ENCODE measurements at regions not wholly inside any gene's neighbourhood (a gene's known extent, or its start where the extent isn't known, plus 50 kb on each side); places are given as distances from the start of the nearest gene placed in this dataset.

DNA sequence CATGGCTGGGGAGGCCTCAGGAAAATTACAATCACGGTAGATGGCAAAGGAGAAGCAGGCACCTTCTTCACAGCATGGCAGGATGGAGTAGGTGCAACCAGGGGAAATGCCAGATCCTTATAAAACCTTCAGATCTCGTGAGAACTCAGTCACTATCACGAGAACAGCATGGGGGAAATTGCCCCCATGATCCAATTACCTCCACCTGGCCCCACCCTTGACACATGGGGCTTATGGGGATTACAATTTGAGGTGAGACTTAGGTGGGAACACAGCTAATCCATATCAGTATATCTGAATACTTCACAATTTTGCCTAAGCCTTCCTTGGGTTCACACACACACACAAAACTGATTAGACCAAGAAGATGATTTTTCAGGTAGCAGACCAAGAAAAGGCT lies 145.1 kb upstream of the COL1A2 start:
- no peak for DNase-seq
- intact Hi-C loops (cut with DNase I; ENCODE audit: low total_unique reads) = no loop called here
- H3K4me3 ChIP-seq = no peak overlapping the region
- 75 to 81% methylated on average over 3 of the region's 3 CpGs for WGBS, 2 donors
- no peaks in the 10 kb centered on the region for H3K4me1 ChIP-seq
- no peaks in the 10 kb centered on the region for H3K27me3 ChIP-seq
- H3K36me3 ChIP-seq (ENCODE audit: low read depth, missing control alignments) = no peaks in the 10 kb centered on the region
- no peak overlapping the region for H3K27ac ChIP-seq
- no peaks in the 10 kb centered on the region for H3K9me3 ChIP-seq
- TF ChIP-seq POLR2A (IDR thresholded peaks at IDR 0.05) = no peak
- TF ChIP-seq, protein P1, sequence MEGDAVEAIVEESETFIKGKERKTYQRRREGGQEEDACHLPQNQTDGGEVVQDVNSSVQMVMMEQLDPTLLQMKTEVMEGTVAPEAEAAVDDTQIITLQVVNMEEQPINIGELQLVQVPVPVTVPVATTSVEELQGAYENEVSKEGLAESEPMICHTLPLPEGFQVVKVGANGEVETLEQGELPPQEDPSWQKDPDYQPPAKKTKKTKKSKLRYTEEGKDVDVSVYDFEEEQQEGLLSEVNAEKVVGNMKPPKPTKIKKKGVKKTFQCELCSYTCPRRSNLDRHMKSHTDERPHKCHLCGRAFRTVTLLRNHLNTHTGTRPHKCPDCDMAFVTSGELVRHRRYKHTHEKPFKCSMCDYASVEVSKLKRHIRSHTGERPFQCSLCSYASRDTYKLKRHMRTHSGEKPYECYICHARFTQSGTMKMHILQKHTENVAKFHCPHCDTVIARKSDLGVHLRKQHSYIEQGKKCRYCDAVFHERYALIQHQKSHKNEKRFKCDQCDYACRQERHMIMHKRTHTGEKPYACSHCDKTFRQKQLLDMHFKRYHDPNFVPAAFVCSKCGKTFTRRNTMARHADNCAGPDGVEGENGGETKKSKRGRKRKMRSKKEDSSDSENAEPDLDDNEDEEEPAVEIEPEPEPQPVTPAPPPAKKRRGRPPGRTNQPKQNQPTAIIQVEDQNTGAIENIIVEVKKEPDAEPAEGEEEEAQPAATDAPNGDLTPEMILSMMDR (IDR thresholded peaks at IDR 0.05) = no peak

DNA sequence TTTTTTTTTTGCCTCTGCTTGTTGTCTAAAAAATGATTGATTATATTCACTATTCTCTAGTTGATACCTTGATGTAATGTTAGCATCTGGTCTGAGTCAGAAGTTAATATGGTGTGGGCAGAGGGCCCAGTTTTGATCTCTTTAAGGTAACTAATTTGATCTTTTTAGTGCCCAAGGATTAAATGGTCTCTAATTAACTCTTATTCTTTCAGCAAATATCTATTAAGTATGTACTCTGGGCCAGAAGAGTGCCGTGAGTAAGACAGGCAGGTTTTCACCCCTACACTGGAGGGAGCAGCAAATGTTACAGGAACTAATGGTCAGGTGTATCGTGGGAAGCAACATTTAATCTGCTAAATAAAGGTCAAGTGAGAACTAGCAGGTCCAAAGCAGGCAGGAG lies 144.6 kb upstream of the COL1A2 start:
- DNase-seq = no peak
- H3K27ac ChIP-seq = no peak overlapping the region
- intact Hi-C loops (cut with DNase I; ENCODE audit: low total_unique reads) = no loop called here
- H3K4me3 ChIP-seq = no peak overlapping the region
- no peaks in the 10 kb centered on the region for H3K27me3 ChIP-seq
- no peaks in the 10 kb centered on the region for H3K36me3 ChIP-seq (ENCODE audit: low read depth, missing control alignments)
- TF ChIP-seq, protein P1 (IDR thresholded peaks at IDR 0.05) = no peak
- no peak for TF ChIP-seq POLR2A (IDR thresholded peaks at IDR 0.05)
- no peaks in the 10 kb centered on the region for H3K4me1 ChIP-seq
- H3K9me3 ChIP-seq = no peaks in the 10 kb centered on the region
- WGBS, 2 donors = 60 to 69% methylated on average over 2 of the region's 2 CpGs

DNA sequence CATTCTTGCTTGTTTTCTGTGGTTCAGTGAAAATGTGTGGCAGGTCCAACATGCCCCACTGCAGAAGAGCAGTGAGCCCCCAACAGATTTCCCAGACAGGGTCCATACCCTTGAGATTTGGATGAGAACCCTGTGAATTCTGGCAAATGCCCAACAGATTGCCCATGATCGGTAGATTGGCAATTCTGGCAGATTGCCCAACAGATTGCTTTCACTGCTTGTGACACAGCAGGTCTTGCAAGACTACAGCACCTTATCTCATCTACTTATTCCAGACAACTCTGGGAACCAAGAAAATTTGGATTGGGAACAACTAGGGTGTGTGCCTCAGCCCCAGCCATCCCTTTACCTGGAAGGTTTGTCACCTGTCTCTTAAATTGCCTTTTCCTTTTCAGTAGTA lies 143.7 kb upstream of the COL1A2 start:
- intact Hi-C loops (cut with DNase I; ENCODE audit: low total_unique reads) = no loop called here
- Histone ChIP-seq H3K9me3 (no peaks in the 10 kb centered on the region), H3K27me3 (no peaks in the 10 kb centered on the region), H3K4me3 (no peak overlapping the region), H3K4me1 (no peaks in the 10 kb centered on the region), H3K36me3 (ENCODE audit: low read depth, missing control alignments) (no peaks in the 10 kb centered on the region), H3K27ac (no peak overlapping the region)
- no peak for DNase-seq
- TF ChIP-seq POLR2A (IDR thresholded peaks at IDR 0.05) = no peak
- TF ChIP-seq, protein P1 (IDR thresholded peaks at IDR 0.05) = no peak
- 78 to 80% methylated on average over 1 of the region's 1 CpG for WGBS, 2 donors

DNA sequence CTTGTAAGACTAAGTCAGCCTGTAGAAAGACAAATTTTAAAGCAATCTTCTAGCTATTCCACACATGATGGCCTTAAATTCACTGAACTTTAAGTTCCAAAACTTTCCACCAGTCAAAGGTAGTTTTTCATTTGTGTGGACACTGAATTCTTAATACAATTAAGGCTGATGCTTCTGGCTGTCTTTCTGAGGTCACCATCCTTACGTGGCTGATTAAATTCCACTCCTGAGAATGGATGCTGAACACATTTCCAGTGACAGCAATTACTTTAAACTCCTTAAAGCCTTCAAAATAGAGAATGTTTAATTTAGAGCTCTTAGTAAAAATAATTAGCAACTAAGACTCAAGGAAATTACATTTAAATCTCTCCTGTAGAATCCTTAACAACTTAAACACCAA lies 142.6 kb upstream of the COL1A2 start:
- DNase-seq = no peak
- intact Hi-C loops (cut with DNase I; ENCODE audit: low total_unique reads) = no loop called here
- WGBS, 2 donors = 59 to 74% methylated on average over 1 of the region's 1 CpG
- no peaks in the 10 kb centered on the region for H3K27me3 ChIP-seq
- no peaks in the 10 kb centered on the region for H3K36me3 ChIP-seq (ENCODE audit: low read depth, missing control alignments)
- no peak overlapping the region for H3K4me3 ChIP-seq
- no peak for TF ChIP-seq POLR2A (IDR thresholded peaks at IDR 0.05)
- TF ChIP-seq, protein P1 (IDR thresholded peaks at IDR 0.05) = no peak
- no peaks in the 10 kb centered on the region for H3K4me1 ChIP-seq
- no peak overlapping the region for H3K27ac ChIP-seq
- H3K9me3 ChIP-seq = no peaks in the 10 kb centered on the region

DNA sequence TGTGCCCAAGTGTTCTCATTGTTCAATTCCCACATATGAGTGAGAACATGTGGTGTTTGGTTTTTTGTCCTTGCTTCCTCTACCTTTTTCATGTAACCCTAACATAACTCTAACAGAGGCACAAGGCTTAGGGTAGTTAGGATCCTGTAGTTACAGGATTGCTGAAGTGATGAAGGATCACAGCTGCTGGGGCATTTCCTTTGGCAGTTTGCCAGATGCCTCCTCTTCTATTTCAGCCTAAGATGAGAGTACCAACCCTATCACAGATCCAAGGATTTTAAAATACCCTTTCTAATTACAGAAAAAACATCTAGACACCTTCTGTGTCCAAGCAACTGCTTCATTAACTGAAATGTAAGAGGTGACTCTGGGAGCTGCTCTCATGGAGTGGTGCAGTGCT lies 141.7 kb upstream of the COL1A2 start:
- no peaks in the 10 kb centered on the region for H3K9me3 ChIP-seq
- DNase-seq = no peak
- H3K4me3 ChIP-seq = no peak overlapping the region
- no peak for TF ChIP-seq POLR2A (IDR thresholded peaks at IDR 0.05)
- TF ChIP-seq, protein P1 (IDR thresholded peaks at IDR 0.05) = no peak
- H3K36me3 ChIP-seq (ENCODE audit: low read depth, missing control alignments) = no peaks in the 10 kb centered on the region
- no peak overlapping the region for H3K27ac ChIP-seq
- no peaks in the 10 kb centered on the region for H3K4me1 ChIP-seq
- H3K27me3 ChIP-seq = no peaks in the 10 kb centered on the region
- intact Hi-C loops (cut with DNase I; ENCODE audit: low total_unique reads) = no loop called here

Measured in testis (tissue), 2 donors.